Ishikawa (cell line): ENCODE measurements at regions not wholly inside any gene's neighbourhood (a gene's known extent, or its start where the extent isn't known, plus 50 kb on each side); places are given as distances from the start of the nearest gene placed in this dataset.

Source experiments
- CEBPB ChIP-seq: IDR thresholded peaks from 2 replicates; pipeline ENCODE4 v1.6.1; 2012
- CREB1 ChIP-seq: IDR thresholded peaks from 2 replicates; pipeline ENCODE4 v1.6.1; 2012; ENCODE audit warnings: low read depth
- EGR1 ChIP-seq: IDR thresholded peaks from 2 replicates; pipeline ENCODE4 v1.6.1; 2012
- EP300 ChIP-seq: IDR thresholded peaks from 2 replicates; pipeline ENCODE4 v1.6.1; 2012; ENCODE audit warnings: borderline replicate concordance
- FOXM1 ChIP-seq: IDR thresholded peaks from 2 replicates; pipeline ENCODE4 v1.6.1; 2012; ENCODE audit warnings: low read depth, borderline replicate concordance
- MAX ChIP-seq: IDR thresholded peaks from 2 replicates; pipeline ENCODE4 v1.6.1; 2012
- NFIC ChIP-seq: IDR thresholded peaks from 2 replicates; pipeline ENCODE4 v1.6.1; 2012
- RAD21 ChIP-seq: IDR thresholded peaks from 2 replicates; pipeline ENCODE4 v1.6.1; 2012; ENCODE audit warnings: low read depth
- REST ChIP-seq: IDR thresholded peaks from 2 replicates; pipeline ENCODE4 v1.6.1; 2012; ENCODE audit warnings: low read depth, mild to moderate bottlenecking
- TAF1 ChIP-seq: IDR thresholded peaks from 2 replicates; pipeline ENCODE4 v1.6.1; 2012; ENCODE audit warnings: low read depth, mild to moderate bottlenecking
- TCF12 ChIP-seq: IDR thresholded peaks from 2 replicates; pipeline ENCODE4 v1.6.1; 2012; ENCODE audit warnings: low read depth
- TEAD4 ChIP-seq: IDR thresholded peaks from 2 replicates; pipeline ENCODE4 v1.6.1; 2012
- USF1 ChIP-seq: IDR thresholded peaks from 2 replicates; pipeline ENCODE4 v1.6.1; 2012
- YY1 ChIP-seq: IDR thresholded peaks from 2 replicates; pipeline ENCODE4 v1.6.1; 2012; ENCODE audit warnings: low read depth
- ZBTB7A ChIP-seq: IDR thresholded peaks from 2 replicates; pipeline ENCODE4 v1.6.1; 2012; ENCODE audit warnings: low read depth

- no peak for TF ChIP-seq FOXM1
- no peak for TF ChIP-seq CREB1
- no peak for TF ChIP-seq YY1
- TF ChIP-seq CEBPB = no peak
- TF ChIP-seq TCF12 = no peak
- TF ChIP-seq NFIC = no peak
- no peak for TF ChIP-seq EP300
Measured at GRCh38 chr4:177802661-177803060, 360.4 kb upstream of the AGA start.

- TF ChIP-seq TEAD4 (no peak), EP300 (no peak), RAD21 (no peak), NFIC (no peak), TAF1 (no peak), CREB1 (no peak), FOXM1 (no peak), EGR1 (no peak), ZBTB7A (no peak), CEBPB (no peak), USF1 (no peak), REST (no peak), TCF12 (no peak), YY1 (no peak), MAX (no peak)
Measured at GRCh38 chr4:177803151-177803550, 360.9 kb upstream of the AGA start.

- TF ChIP-seq TEAD4 (no peak), EP300 (no peak), MAX (no peak), FOXM1 (no peak), USF1 (no peak), YY1 (no peak), TCF12 (no peak), NFIC (no peak), RAD21 (no peak), REST (no peak), ZBTB7A (no peak), TAF1 (no peak), EGR1 (no peak)
Measured at GRCh38 chr4:177809791-177810190, 367.6 kb upstream of the AGA start.

GRCh38 chr4:177810220-177810619 is 368.0 kb upstream of the AGA start:
- TF ChIP-seq TAF1 (no peak), TEAD4 (no peak), EGR1 (no peak), YY1 (no peak), CREB1 (no peak), EP300 (no peak), CEBPB (no peak), TCF12 (no peak), FOXM1 (no peak), REST (no peak), RAD21 (no peak), MAX (no peak), USF1 (no peak), NFIC (no peak), ZBTB7A (no peak)
